ENCODE measurements at regions not wholly inside any gene's neighbourhood (a gene's known extent, or its start where the extent isn't known, plus 50 kb on each side); places are given as distances from the start of the nearest gene placed in this dataset.

GRCh38 chr11:70815485-70815832, 417.1 kb downstream of the CTTN start:
- no peaks in the 10 kb centered on the region for H3K27me3 ChIP-seq
- H3K4me2 ChIP-seq, result 0 out of 2 replicates have a peak overlapping the region, but pooled peaks have one; percentile 22
- no peak overlapping the region for H3K27ac ChIP-seq
- no peak overlapping the region for H3K9ac ChIP-seq
- TF ChIP-seq Cebpa-rat (IDR thresholded peaks at IDR 0.05), result no peak
- no peaks in the 10 kb centered on the region for H4K20me1 ChIP-seq
- no peaks in the 10 kb centered on the region for H3K36me3 ChIP-seq
- H3K4me1 ChIP-seq, result peaks cover 26% of the 10 kb centered on the region
- no peaks in the 10 kb centered on the region for H3K9me3 ChIP-seq
- H3K4me3 ChIP-seq, result no peak overlapping the region

DNA sequence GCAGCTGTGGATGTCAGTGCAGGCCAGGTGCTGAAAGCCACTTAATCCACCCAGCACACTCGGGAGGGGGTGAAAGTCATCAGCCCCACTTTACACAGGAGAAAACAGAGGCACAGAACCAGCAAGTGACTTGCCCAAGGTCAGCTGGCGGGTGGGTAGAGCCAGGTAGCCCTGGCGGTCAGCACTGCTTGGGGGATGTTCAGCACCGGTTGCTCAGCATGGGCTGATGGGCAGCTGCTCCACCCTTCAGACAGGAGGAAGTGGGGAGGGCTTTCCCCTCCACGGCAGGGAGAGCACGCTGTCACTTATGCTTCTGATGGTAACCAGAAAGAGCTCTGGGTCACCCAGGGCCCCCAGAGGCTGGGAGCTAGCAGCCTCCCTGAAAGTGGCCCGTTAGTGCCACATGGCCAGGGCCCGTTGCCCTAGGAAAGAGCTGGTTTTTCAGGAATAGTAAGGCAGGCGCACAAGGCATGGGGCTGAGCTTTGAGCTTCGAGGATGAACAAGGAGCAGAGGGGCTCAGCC, 417.9 kb downstream of the CTTN start:
- H3K27me3 ChIP-seq, result no peaks in the 10 kb centered on the region
- peak overlapping the region; percentile 52 for H3K4me2 ChIP-seq
- no peak for TF ChIP-seq Cebpa-rat (IDR thresholded peaks at IDR 0.05)
- no peak overlapping the region for H3K4me3 ChIP-seq
- no peak overlapping the region for H3K9ac ChIP-seq
- H3K36me3 ChIP-seq, result no peaks in the 10 kb centered on the region
- no peaks in the 10 kb centered on the region for H3K9me3 ChIP-seq
- peaks cover 26% of the 10 kb centered on the region for H3K4me1 ChIP-seq
- H4K20me1 ChIP-seq, result no peaks in the 10 kb centered on the region
- no peak overlapping the region for H3K27ac ChIP-seq

GRCh38 chr11:70818351-70818750, 420.0 kb downstream of the CTTN start:
- Histone ChIP-seq H4K20me1 (no peaks in the 10 kb centered on the region), H3K9me3 (no peaks in the 10 kb centered on the region), H3K4me1 (peaks cover 26% of the 10 kb centered on the region), H3K36me3 (no peaks in the 10 kb centered on the region), H3K27me3 (peaks cover 3% of the 10 kb centered on the region), H3K4me3 (no peak overlapping the region), H3K4me2 (peak overlapping the region; percentile 24; the same call in 1 of the 2 replicates), H3K9ac (no peak overlapping the region), H3K27ac (no peak overlapping the region)
- no peak for TF ChIP-seq Cebpa-rat (IDR thresholded peaks at IDR 0.05)

DNA sequence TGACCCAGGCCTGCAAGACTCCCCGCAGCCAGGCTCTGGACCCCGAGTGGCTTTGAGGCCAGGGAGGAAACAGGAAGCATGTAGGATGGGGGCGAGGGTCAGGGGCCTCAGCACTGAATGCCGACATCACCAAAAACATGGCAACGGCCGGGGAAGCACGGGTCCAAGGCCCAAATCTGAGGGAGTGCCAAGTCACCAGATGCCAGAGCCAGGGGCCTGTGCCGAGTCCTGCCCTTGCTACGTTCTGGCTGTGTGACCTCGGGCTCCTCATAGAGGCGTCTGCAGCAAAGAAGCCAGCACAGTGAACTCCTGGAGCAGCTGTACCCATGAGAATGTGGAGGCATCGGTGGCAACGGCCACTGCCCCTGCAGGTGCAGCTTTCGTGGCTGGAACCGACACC, 420.7 kb downstream of the CTTN start:
- no peak for TF ChIP-seq Cebpa-rat (IDR thresholded peaks at IDR 0.05)
- peaks cover 10% of the 10 kb centered on the region for H3K27me3 ChIP-seq
- H3K4me3 ChIP-seq, result no peak overlapping the region
- H3K9me3 ChIP-seq, result no peaks in the 10 kb centered on the region
- peaks cover 26% of the 10 kb centered on the region for H3K4me1 ChIP-seq
- H3K36me3 ChIP-seq, result no peaks in the 10 kb centered on the region
- H4K20me1 ChIP-seq, result no peaks in the 10 kb centered on the region
- peak overlapping the region; percentile 24; the same call in 1 of the 2 replicates for H3K4me2 ChIP-seq
- H3K9ac ChIP-seq, result no peak overlapping the region
- H3K27ac ChIP-seq, result no peak overlapping the region

GRCh38 chr11:70820311-70820710, 422.0 kb downstream of the CTTN start:
- no peak for TF ChIP-seq Cebpa-rat (IDR thresholded peaks at IDR 0.05)
- no peaks in the 10 kb centered on the region for H3K9me3 ChIP-seq
- peaks cover 25% of the 10 kb centered on the region for H3K4me1 ChIP-seq
- H3K27me3 ChIP-seq, result peaks cover 23% of the 10 kb centered on the region
- H3K4me2 ChIP-seq, result no peak overlapping the region
- H3K4me3 ChIP-seq, result no peak overlapping the region
- no peaks in the 10 kb centered on the region for H3K36me3 ChIP-seq
- no peaks in the 10 kb centered on the region for H4K20me1 ChIP-seq
- H3K27ac ChIP-seq, result no peak overlapping the region
- H3K9ac ChIP-seq, result no peak overlapping the region

DNA sequence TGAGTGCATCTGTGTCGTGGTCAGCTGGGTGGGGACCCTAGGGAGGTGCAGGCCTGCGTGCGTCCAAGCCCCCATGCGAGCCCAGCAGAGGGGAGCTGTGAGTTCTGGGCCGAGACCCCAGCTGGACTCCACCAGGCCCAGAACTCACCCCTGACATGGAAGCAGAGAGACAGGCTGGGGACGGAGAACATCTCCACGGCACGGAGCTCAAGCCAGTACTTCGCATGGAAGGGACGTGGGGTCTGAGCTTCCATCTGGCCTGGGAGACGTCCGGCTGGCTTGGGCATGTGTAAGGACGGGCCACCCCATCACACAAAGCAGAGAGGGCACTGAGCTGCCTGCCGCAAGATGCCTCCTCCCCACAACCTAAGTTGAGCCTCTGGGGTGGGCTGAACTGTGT, 422.4 kb downstream of the CTTN start:
- Histone ChIP-seq H3K4me3 (no peak overlapping the region), H3K4me2 (no peak overlapping the region), H3K9ac (no peak overlapping the region), H3K27ac (no peak overlapping the region), H3K27me3 (peaks cover 27% of the 10 kb centered on the region), H4K20me1 (no peaks in the 10 kb centered on the region), H3K4me1 (peaks cover 21% of the 10 kb centered on the region), H3K9me3 (no peaks in the 10 kb centered on the region), H3K36me3 (no peaks in the 10 kb centered on the region)
- TF ChIP-seq Cebpa-rat (IDR thresholded peaks at IDR 0.05), result no peak

DNA sequence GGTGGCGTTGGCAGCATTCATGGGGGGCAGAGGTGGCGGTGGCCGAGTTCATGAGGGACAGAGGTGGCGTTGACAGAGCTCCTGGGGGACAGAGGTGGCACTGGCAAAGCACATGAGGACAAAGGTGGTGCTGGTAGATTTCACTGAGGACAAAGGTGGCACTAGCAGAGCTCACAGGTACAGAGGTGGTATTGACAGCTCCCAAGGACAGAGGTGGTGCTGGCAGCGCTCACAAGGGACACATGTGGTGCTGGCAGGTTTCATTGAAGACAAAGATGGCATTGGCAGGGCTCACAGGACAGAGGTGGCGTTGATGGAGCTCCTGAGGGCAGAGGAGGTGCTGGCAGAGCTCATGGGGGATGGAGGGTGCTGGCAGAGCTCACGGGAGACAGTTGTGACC, 425.4 kb downstream of the CTTN start:
- peaks cover 7% of the 10 kb centered on the region; the same call in 1 of the 2 replicates for H4K20me1 ChIP-seq
- H3K9me3 ChIP-seq, result no peaks in the 10 kb centered on the region
- H3K4me2 ChIP-seq, result no peak overlapping the region
- peaks cover 4% of the 10 kb centered on the region for H3K4me1 ChIP-seq
- peaks cover 50% of the 10 kb centered on the region for H3K27me3 ChIP-seq
- no peak for TF ChIP-seq Cebpa-rat (IDR thresholded peaks at IDR 0.05)
- H3K4me3 ChIP-seq, result no peak overlapping the region
- no peaks in the 10 kb centered on the region for H3K36me3 ChIP-seq
- no peak overlapping the region for H3K27ac ChIP-seq
- no peak overlapping the region for H3K9ac ChIP-seq

- Histone ChIP-seq H3K27me3 (peaks cover 50% of the 10 kb centered on the region), H3K9me3 (no peaks in the 10 kb centered on the region)
These were observed 426.4 kb downstream of the CTTN start for GRCh38 chr11:70824605-70825245.

GRCh38 chr11:70825893-70826540, 426.4 kb downstream of the SHANK2 start:
- peaks cover 7% of the 10 kb centered on the region; the same call in 1 of the 2 replicates for H4K20me1 ChIP-seq
- TF ChIP-seq Cebpa-rat (IDR thresholded peaks at IDR 0.05), result no peak
- no peak overlapping the region for H3K9ac ChIP-seq
- H3K4me1 ChIP-seq, result no peaks in the 10 kb centered on the region; the same call in 1 of the 2 replicates
- H3K4me3 ChIP-seq, result no peak overlapping the region
- H3K4me2 ChIP-seq, result no peak overlapping the region
- H3K9me3 ChIP-seq, result no peaks in the 10 kb centered on the region
- peaks cover 50% of the 10 kb centered on the region for H3K27me3 ChIP-seq
- no peaks in the 10 kb centered on the region for H3K36me3 ChIP-seq
- no peak overlapping the region for H3K27ac ChIP-seq

More at GRCh38 chr11:70824605-70825245, 426.4 kb downstream of the CTTN start:
- Histone ChIP-seq H3K9ac (no peak overlapping the region), H3K4me2 (no peak overlapping the region), H4K20me1 (peaks cover 7% of the 10 kb centered on the region; the same call in 1 of the 2 replicates), H3K27ac (no peak overlapping the region), H3K36me3 (no peaks in the 10 kb centered on the region), H3K4me3 (no peak overlapping the region), H3K4me1 (no peaks in the 10 kb centered on the region; the same call in 1 of the 2 replicates)
- no peak for TF ChIP-seq Cebpa-rat (IDR thresholded peaks at IDR 0.05)

Data from BLaER1 (cell line).